ENCODE measurements at regions not wholly inside any gene's neighbourhood (a gene's known extent, or its start where the extent isn't known, plus 50 kb on each side); places are given as distances from the start of the nearest gene placed in this dataset.
A peak's percentile ranks its signal among the peaks of the same experiment; 100 is the strongest.
"Not testable (repeated sequence)": the region's sequence is repeated elsewhere in the genome, so short reads cannot be mapped to it uniquely, and the experiment has no call there.

- DNase-seq: no peak
Measured at GRCh38 chr2:47964277-47964676, 58.0 kb upstream of the FBXO11 start.

GRCh38 chr2:47964722-47965434 lies 58.6 kb upstream of the FBXO11 start:
- peak; percentile 1 for DNase-seq

- DNase-seq: not testable (repeated sequence)
Measured at GRCh38 chr2:47976728-47977127, 70.4 kb upstream of the FBXO11 start.

DNA sequence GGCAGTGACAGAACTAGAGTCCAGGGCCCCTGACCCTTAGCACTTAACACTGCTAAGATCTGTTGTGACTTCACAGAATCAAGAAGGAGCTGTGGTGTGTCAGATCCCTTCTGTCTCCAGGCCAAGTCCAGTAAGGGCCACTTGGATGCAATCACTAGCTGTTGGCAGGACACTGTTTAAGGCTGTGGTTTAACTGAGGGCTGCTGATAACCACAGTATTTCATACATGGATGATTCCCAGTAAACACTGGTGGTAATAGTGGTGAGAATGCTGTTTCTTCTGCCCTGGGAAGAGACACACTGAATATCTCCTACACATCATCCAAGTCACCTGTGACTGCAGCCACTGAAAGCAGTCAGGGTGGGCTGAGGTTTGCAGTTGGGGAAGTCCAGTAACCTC lies 77.7 kb upstream of the FBXO11 start:
- no peak for DNase-seq

DNA sequence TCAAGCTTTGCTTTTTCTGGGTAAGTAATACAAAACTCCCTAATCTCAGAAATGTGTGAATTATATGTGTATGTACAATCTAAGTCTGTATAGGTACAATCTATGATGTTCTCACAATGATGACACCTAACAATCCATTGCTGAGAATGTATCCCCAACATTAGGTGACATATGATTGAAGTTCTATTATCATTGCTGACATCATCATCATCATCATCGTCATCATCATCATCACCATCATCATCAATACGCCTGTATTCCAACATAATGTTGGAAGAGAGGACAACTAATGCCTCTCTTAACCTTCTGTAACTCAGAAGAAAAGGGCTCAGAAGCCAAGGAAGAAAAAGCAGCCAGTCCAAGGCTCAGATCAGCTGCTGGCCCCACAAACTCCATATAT lies 84.2 kb upstream of the FBXO11 start:
- DNase-seq: no peak

- DNase-seq: no peak
Measured at GRCh38 chr2:47992671-47993070, 86.4 kb upstream of the FBXO11 start.

DNA sequence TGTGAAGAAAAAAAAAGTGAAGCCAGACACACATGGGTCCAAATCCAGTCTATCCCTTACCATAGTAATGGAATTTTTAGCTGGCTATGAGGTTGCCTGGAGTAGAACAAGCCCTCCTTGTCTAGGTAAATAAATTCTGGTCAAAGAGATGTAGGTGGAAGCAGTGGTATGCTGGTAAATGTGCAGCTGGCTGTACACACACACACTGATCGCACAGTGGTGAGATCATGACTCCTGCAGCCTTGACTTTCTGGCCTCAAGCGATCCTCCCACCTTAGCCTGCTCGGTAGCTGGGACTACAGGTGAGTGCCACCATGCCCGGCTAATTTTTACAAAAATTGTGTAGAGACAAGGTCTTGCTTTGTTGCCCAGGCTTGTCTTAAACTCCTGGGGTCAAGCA lies 90.5 kb upstream of the FBXO11 start:
- no peak for DNase-seq

- no peak for DNase-seq
Measured at GRCh38 chr2:47999512-47999911, 93.2 kb upstream of the FBXO11 start.

GRCh38 chr2:48001498-48001897 lies 95.2 kb upstream of the FBXO11 start:
- no peak for DNase-seq

DNA sequence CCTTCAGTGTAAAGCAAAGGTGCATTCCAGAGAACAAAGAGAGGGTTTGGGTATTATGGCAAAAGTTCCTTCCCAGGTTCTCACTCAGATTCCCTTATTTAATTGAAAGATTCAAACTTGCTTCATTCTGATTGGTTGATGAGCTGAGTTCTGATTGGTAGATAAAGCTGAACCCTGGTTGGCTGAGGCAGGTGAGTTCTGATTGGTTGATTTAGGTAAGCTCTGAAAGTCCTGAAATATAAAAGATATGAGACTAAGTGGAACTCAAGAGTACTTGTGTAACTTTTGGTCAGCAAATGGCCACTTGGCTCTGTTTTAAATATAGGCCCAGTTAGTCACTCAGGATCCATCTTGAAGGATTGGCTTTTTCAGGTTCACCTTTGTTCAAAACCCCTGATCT lies 99.8 kb upstream of the FBXO11 start:
- DNase-seq: no peak

DNA sequence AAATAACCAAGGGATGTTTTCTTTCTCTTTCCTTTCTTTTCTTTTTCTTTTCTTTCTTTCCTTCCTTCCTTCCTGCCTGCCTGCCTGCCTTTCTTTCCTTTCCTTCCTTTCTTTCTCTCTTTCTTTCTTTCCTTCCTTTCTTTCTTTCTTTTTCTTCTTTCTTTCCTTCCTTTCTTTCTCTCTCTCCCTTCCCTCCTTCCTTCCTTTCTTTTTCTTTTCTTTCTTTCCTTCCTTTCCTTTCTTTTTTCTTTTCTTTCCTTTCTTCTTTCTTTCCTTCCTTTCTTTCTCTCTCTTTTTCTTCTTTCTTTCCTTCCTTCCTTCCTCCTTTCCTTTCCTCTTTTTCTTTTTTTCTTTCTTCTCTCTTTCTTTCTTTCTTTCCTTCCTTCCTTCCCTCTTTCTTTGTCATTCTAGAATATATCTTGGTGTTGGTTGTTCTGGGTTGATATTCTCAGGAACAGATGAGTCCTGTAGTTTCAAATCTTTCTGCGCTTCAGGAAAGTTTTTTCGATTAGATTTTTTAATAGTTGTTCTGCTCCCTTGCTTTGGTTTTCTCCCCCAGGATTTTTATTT lies 101.5 kb upstream of the FBXO11 start:
- DNase-seq: no peak

GRCh38 chr2:48009256-48009655 lies 103.0 kb upstream of the FBXO11 start:
- no peak for DNase-seq

GRCh38 chr2:48015421-48015820 lies 109.1 kb upstream of the FBXO11 start:
- DNase-seq: no peak

GRCh38 chr2:48016225-48017019 lies 110.1 kb upstream of the FBXO11 start:
- DNase-seq: peak; percentile 2

- no peak for DNase-seq
Measured at GRCh38 chr2:48017136-48017535, 110.8 kb upstream of the FBXO11 start.

DNA sequence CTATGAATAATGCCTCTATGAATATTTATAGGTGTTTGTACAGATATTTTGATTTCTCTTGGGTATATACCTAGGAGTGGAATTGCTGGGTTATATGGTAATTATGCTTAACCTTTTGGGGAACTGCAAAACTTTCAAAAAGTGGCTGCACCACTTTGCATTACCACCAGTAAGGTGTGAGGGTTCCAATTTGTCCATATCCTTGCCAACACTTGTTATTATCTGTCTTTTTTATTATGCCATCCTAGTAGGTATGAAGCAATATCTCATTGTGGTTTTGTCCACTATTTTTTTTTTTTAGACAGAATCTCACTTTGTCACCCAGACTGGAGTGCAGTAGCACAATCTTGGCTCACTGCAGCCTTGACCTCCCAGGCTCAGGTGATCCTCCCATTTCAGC lies 112.2 kb upstream of the FBXO11 start:
- no peak for DNase-seq

DNA sequence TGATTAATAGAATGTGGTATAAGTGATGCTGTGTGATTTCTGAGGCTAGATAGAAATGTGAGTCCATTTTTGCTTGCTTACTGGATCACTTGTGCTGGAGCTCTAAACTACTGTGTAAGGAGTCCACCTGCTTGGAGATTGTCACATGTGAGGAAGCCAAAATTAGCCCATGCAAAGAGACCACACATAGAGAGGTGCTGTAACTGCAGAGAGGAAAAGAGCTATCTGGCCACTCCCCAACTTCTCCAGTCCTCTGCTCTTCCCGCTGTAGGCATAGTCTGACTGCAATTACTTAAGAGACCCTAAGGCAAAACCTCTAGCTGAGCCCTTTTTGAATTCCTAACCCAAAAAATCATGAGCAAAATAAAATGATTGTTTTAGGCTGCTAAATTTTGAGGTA lies 120.6 kb upstream of the FBXO11 start:
- DNase-seq: no peak

DNA sequence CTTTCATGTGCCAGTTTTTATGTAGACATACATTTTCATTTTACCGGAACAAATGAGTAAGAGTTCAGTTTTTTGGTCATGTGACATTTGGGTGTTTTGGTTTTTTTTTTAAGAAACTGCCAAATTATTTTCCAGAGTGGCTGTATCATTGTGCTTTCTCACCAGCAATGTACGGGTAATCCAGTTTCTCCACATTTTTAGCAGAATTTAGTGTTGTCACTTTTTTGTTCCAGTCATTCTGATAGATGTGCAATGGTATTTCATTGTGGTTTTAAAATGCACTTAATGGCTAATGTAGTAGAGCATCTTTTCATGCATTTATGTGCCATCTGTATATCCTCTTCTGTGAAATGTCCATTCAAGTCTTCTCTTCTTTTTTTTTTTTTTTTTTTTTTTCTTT lies 126.5 kb upstream of the FBXO11 start:
- no peak for DNase-seq

GRCh38 chr2:48034295-48034694 lies 128.0 kb upstream of the FBXO11 start:
- no peak for DNase-seq

DNA sequence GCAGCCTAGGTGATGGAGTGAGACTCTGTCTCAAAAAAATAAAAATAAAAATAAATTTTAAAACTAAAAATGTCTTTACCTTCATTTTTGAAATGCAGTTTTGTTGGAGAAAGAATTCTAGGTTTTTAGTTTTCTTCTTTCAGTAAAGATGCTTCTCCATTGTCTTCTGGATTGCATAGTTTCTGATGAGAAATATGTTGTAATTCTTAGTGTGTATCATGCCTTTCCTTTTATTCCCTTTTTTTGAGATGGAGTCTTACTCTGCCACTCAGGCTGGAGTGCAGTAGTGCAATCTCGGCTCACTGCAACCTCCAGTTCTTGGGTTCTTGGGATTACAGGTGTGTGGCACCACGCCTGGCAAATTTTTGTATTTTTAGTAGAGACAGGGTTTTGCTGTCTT lies 130.0 kb upstream of the FBXO11 start:
- no peak for DNase-seq

DNA sequence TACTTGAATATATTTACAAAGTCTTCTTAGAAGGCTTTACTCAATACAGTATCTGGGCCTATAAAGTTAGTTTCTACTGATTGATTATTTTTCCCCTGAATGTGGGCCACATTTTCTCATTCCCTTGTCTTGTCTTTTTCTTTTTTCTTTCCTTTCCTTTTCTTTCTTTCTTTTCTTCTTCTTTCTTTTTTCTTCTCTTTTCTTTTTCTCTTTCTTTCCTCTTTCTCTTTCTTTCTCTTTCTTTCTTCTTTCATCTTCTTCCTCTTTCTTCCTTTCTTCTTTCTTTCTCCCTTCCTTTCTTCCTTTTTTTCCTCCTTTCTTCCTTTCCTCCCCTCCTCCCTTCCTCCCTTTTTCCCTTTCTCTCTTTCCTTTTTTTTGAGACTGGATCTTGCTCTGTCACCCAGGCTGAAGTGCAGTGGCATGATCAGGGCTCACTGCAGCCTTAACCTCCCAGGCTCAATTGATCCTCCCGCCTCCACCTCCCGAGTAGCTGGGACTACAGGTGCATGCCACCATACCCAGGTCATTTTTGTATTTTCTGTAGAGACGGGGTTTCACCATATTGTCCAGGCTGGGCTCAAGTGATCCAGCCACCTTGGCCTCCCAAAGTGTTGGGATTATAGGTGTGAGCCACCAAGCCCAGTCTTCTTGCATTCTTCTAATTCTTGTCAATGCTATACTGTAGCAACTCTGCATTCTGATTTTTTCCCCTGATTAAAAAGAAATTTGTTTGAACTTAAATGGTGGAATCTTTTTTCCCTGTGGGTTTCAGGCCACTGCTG lies 133.1 kb upstream of the FBXO11 start:
- DNase-seq: no peak

DNA sequence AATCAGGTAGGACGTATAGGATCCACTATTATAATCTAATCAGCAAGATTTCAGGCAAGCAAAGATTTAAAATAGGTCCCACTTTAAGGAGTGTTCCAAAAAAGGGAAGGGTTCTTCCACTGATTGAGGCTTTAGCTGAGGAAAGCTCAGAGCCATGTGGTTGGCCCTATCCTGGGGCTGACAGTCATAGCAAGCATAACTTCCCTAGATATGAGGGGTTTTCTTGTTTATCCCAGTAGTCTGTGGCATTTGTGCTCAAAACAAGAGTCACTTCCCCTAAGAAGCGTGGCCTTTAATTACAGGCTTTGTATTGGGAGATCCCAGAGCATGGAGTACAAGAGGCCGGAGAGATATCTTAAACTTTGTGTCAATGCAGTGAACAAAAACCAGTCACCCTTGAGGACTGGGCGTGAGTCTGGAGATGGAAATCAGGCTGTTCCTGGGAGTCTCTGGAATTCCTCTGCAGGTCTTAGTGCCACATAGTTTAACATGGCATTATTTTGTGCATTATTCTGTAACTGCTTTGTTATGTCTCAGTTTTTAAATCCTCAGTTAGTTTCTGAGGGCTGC lies 136.9 kb upstream of the FBXO11 start:
- DNase-seq: no peak

DNA sequence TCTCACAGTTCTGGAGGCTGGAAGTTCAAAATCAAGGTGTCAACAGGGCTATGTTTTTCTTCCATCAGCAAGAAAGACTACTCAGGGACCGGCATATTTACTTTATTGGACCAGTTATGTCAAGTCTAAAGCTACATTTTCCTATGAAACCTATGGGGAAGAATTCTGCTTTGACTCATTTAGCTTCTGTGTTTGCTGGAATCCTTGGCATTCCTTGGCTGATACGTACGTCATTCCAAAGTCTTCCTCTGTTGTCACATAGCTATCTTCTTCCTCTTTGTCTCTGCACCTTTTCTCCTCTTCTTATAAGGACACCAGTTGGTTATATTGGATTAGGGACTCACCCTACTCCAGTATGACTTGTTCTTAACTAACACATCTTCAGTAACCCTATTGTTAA lies 137.4 kb upstream of the FBXO11 start:
- no peak for DNase-seq

Measured in CD4-positive, alpha-beta T cell treated with Interleukin-21 for 1 hour (primary cell).